Vagina (tissue), 2 donors: ENCODE measurements at regions not wholly inside any gene's neighbourhood (a gene's known extent, or its start where the extent isn't known, plus 50 kb on each side); places are given as distances from the start of the nearest gene placed in this dataset.
"Not testable (repeated sequence)": the region's sequence is repeated elsewhere in the genome, so short reads cannot be mapped to it uniquely, and the experiment has no call there.

Experiments
- POLR2A ChIP-seq, 2 donors: fragments of 450-650 bp; IDR thresholded peaks; one replicate each; pipeline ENCODE4 v1.6.1; 2017; ENCODE audit warnings: antibody characterized with exemption in 2 of 2, mild to moderate bottlenecking in 2 of 2, moderate library complexity in 2 of 2
- POLR2AphosphoS5 ChIP-seq, 2 donors: sonication (generic); formaldehyde crosslinking; IDR thresholded peaks; one replicate each; pipeline ENCODE4 v1.9.0; 2017; ENCODE audit warnings: antibody characterized with exemption in 2 of 2, mild to moderate bottlenecking in 2 of 2, low read depth in 1 of 2; ENCODE audit not compliant: insufficient read depth in 1 of 2
- TF ChIP-seq, protein P1 (sequence below), 3 experiments: fragments of 450-650 bp in 2 of 3; fragments of 200-600 bp in 1 of 3; sonication (generic) in 1 of 3; IDR thresholded peaks; one replicate each; pipeline ENCODE4 v1.5.1; 2017 to 2019; ENCODE audit warnings: antibody characterized with exemption in 3 of 3, mild to moderate bottlenecking in 2 of 3, moderate library complexity in 2 of 3

DNA sequence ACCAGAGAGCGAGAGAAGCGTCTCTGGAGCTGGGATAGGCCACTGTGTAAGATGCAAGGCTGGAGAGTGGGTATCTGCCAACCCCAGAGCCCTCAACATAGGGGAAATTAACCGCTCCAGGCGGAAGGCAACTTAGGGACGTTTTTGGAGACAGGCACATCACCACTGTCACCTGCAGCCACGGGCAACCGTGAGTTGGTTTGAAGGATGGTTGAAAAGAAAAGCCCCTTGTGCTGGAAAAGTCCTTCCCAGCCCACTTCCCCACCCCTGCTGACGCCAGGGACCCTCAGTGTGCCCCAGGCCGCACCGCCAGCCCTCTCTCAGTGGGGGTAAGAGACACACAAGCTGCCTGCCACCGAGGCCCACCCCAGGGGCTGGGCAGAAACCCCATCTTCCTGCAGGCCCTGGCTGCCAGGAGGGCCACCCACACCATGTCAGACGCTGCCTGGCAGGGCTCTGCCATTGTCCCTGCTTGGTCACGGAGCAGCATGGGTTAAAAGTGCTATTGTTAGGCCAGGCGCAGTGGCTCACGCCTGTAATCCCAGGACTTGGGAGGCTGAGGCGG lies 139.4 kb downstream of the NPIPB11 start:
- TF ChIP-seq, protein P1, sequence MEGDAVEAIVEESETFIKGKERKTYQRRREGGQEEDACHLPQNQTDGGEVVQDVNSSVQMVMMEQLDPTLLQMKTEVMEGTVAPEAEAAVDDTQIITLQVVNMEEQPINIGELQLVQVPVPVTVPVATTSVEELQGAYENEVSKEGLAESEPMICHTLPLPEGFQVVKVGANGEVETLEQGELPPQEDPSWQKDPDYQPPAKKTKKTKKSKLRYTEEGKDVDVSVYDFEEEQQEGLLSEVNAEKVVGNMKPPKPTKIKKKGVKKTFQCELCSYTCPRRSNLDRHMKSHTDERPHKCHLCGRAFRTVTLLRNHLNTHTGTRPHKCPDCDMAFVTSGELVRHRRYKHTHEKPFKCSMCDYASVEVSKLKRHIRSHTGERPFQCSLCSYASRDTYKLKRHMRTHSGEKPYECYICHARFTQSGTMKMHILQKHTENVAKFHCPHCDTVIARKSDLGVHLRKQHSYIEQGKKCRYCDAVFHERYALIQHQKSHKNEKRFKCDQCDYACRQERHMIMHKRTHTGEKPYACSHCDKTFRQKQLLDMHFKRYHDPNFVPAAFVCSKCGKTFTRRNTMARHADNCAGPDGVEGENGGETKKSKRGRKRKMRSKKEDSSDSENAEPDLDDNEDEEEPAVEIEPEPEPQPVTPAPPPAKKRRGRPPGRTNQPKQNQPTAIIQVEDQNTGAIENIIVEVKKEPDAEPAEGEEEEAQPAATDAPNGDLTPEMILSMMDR (IDR thresholded peaks at IDR 0.05): not testable (repeated sequence)
- not testable (repeated sequence) for TF ChIP-seq POLR2AphosphoS5 (IDR thresholded peaks at IDR 0.05; ENCODE audit: insufficient read depth in 1 of 2, low read depth in 1 of 2); POLR2A (IDR thresholded peaks at IDR 0.05)
